Colonic mucosa (tissue), 4 donors: ENCODE measurements at regions not wholly inside any gene's neighbourhood (a gene's known extent, or its start where the extent isn't known, plus 50 kb on each side); places are given as distances from the start of the nearest gene placed in this dataset.

Experiments
- DNase-seq: peaks from one replicate; pipeline ENCODE4 v3.0.0-alpha.2; 2020
- H3K27ac ChIP-seq: fragments of 200-600 bp; one replicate; pipeline ENCODE4 v1.8.0; 2021
- H3K27me3 ChIP-seq: fragments of 200-600 bp; one replicate; pipeline ENCODE4 v1.8.0; 2021
- H3K36me3 ChIP-seq: fragments of 200-600 bp; one replicate; pipeline ENCODE4 v1.8.0; 2021
- H3K4me1 ChIP-seq: fragments of 200-600 bp; one replicate; pipeline ENCODE4 v1.8.0; 2021; ENCODE audit warnings: mild to moderate bottlenecking
- H3K4me3 ChIP-seq: fragments of 200-600 bp; one replicate; pipeline ENCODE4 v1.8.0; 2021
- H3K9ac ChIP-seq, 2 donors: one replicate each; pipeline ENCODE4 v1.7.0; 2013; ENCODE audit warnings: control low read depth in 2 of 2, low read depth in 2 of 2, low read length in 2 of 2
- H3K9me3 ChIP-seq: fragments of 200-600 bp; one replicate; pipeline ENCODE4 v1.8.0; 2021
- CTCF ChIP-seq: fragments of 200-600 bp; IDR thresholded peaks from one replicate; pipeline ENCODE4 v1.8.0; 2022; ENCODE audit warnings: antibody characterized with exemption, mild to moderate bottlenecking
- intact Hi-C: fragments of 100-400 bp; cut with DNase I; formaldehyde crosslinking; loops from one replicate; pipeline ENCODE4 v1.14.1; 2022
- donor health status: healthy.
- donor health status: DM: no; HTN: no; CAD: no.
- donor health status: DM: no; HTN: no; CAD: no.

GRCh38 chr10:33783557-33783956 is 449.1 kb upstream of the NRP1 start:
- H3K27ac ChIP-seq = no peak overlapping the region
- DNase-seq = no peak
- H3K4me1 ChIP-seq = no peaks in the 10 kb centered on the region
- TF ChIP-seq CTCF = no peak
- intact Hi-C loops = no loop called here
- no peaks in the 10 kb centered on the region for H3K36me3 ChIP-seq
- no peak overlapping the region for H3K9ac ChIP-seq
- no peak overlapping the region for H3K4me3 ChIP-seq
- H3K27me3 ChIP-seq = no peaks in the 10 kb centered on the region
- no peaks in the 10 kb centered on the region for H3K9me3 ChIP-seq

- H3K27ac ChIP-seq = no peak overlapping the region
- no peaks in the 10 kb centered on the region for H3K27me3 ChIP-seq
- intact Hi-C loops = no loop called here
- H3K36me3 ChIP-seq = no peaks in the 10 kb centered on the region
- H3K4me3 ChIP-seq = no peak overlapping the region
- no peaks in the 10 kb centered on the region for H3K9me3 ChIP-seq
- H3K4me1 ChIP-seq = no peaks in the 10 kb centered on the region
- TF ChIP-seq CTCF = no peak
- H3K9ac ChIP-seq = no peak overlapping the region
- no peak for DNase-seq
Observed at GRCh38 chr10:33783078-33783477, 448.6 kb upstream of the NRP1 start.

GRCh38 chr10:33781606-33782395 is 447.3 kb upstream of the NRP1 start:
- H3K27me3 ChIP-seq = no peaks in the 10 kb centered on the region
- H3K9me3 ChIP-seq = no peaks in the 10 kb centered on the region
- no peak for DNase-seq
- intact Hi-C loops = no loop called here
- no peak overlapping the region for H3K4me3 ChIP-seq
- no peaks in the 10 kb centered on the region for H3K4me1 ChIP-seq
- H3K27ac ChIP-seq = no peak overlapping the region
- H3K9ac ChIP-seq = no peak overlapping the region
- TF ChIP-seq CTCF = no peak
- H3K36me3 ChIP-seq = no peaks in the 10 kb centered on the region

GRCh38 chr10:33780961-33781360 is 446.5 kb upstream of the NRP1 start:
- TF ChIP-seq CTCF = no peak
- Histone ChIP-seq H3K27me3 (no peaks in the 10 kb centered on the region), H3K4me3 (no peak overlapping the region), H3K4me1 (no peaks in the 10 kb centered on the region), H3K36me3 (no peaks in the 10 kb centered on the region), H3K9me3 (no peaks in the 10 kb centered on the region), H3K9ac (no peak overlapping the region), H3K27ac (no peak overlapping the region)
- no peak for DNase-seq
- intact Hi-C loops = no loop called here

- Histone ChIP-seq H3K9ac (no peak overlapping the region), H3K4me3 (no peak overlapping the region), H3K9me3 (no peaks in the 10 kb centered on the region), H3K36me3 (no peaks in the 10 kb centered on the region), H3K27me3 (no peaks in the 10 kb centered on the region), H3K27ac (no peak overlapping the region), H3K4me1 (no peaks in the 10 kb centered on the region)
- no peak for DNase-seq
- intact Hi-C loops = no loop called here
- TF ChIP-seq CTCF = no peak
Observed at GRCh38 chr10:33777223-33777622, 442.8 kb upstream of the NRP1 start.
